ENCODE measurements at regions not wholly inside any gene's neighbourhood (a gene's known extent, or its start where the extent isn't known, plus 50 kb on each side); places are given as distances from the start of the nearest gene placed in this dataset.
"Not testable (repeated sequence)": the region's sequence is repeated elsewhere in the genome, so short reads cannot be mapped to it uniquely, and the experiment has no call there.

DNA sequence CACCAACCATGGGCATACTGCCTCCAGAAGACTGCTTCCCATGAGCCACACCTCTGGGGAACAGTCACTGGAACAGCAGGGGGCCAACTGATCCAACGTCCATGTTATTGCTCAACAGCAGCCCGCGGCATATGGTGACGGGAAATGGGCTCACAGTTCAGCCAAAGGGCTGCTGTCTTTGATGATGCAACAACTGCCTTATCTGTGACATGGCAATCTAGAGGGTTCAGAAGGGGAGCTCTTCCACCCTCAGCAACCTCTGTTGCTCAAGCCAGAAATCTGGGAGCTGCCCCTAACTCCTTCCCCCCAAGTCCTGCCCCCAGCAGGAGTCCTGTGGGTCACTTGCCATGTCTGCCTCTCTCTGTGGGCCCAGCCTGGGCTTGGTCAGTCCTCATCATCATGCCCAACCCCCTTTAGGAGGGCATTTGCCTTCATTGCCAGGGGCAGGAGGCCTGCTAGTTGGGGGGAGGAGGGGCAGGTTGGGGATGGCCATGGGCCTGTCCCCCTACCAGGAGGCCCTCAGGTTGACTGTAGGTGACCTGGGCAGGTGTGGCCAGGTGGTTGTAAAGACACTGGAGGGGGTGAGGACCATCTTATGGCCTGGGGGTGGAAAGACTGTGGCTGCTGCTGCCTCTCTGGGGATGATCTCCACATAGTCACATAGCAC is 212.9 kb downstream of the CYP26B1 start:
- DNase-seq = no peak

DNA sequence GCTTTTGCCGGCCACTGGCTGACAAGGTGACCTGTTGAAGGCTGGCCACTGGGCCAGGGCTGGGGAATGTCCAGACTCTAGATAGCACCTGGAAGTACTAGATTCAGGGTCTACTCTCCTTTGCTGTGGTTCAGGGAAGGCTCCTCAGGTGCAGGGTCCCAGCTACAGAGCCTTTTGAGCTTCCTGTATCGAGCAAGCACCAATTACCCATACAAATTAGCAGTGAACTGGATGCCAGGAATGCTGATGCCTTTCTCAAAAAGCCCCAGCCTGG is 213.4 kb downstream of the CYP26B1 start:
- DNase-seq = no peak

DNA sequence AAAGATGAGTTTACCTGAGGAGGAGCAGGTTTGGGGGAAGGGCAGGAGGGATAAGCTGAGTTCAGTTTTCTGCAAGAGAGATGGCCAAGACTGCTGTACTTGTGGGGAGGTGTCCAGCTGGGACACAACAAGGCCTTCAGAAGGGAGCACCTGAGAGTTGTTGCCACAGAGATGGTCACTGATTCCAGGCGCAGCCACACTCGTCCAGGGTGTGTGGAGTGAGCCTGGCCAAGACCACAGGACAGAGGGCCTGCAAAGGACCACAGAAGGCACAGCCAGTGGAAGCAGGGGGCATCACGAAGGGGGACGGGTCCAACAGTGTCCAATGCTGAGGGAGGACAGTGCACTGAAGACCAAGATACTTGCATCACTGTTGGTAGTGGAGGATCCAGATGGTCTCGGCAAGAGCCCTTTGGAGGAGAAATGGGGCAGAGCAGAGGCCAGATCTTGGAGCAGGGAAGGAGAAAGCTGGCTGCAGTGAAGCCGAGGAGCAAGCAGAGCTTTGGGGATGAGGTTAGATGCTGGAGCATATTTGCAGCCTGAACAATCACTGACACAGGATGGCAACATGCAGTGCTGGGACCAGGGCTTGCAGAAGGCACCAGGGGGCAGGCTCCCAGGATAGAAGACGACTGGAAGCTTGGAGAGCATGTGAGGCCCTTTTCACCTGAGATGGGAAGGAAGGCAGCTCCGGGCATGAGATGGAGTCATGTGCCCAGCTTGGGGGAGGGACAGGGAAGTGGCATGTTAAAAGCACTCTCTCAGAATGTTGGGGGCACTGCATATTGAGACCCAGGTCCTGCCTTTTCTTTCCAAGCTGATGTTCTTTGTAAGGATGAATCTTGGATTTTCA is 214.0 kb downstream of the CYP26B1 start:
- no peak for DNase-seq

DNA sequence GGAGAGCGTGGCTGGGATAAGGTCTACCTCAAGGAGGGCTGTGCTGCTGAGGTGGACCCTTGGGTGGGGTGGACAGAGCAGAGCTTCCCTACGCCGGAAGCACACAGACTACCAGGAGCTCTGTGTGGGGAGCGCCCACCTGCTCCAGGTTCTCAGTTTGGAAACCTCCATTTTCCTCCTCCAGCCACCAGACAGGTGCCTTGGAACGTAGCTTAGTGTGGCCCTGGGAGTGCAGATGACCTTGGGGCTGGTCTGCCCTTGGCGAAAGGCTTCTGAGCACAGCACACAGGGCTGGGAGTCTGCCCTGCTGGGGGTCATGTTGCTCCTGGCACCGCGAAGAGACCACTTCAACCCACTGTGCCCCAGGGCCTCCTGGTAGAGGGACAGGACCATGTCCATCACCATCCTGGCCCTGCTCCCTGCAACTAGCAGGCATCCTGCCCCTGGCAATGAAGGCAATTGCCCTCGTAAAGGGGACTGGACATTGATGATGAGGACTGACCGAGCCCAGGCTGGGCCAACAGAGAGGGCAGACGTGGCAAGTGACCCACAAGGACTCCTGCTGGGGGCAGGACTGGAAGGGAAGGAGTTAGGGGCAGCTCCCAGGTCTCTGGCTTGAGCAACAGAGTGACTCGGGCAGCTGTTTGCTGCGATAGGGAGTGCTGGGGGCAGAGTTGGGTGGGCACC is 214.7 kb downstream of the CYP26B1 start:
- no peak for DNase-seq

DNA sequence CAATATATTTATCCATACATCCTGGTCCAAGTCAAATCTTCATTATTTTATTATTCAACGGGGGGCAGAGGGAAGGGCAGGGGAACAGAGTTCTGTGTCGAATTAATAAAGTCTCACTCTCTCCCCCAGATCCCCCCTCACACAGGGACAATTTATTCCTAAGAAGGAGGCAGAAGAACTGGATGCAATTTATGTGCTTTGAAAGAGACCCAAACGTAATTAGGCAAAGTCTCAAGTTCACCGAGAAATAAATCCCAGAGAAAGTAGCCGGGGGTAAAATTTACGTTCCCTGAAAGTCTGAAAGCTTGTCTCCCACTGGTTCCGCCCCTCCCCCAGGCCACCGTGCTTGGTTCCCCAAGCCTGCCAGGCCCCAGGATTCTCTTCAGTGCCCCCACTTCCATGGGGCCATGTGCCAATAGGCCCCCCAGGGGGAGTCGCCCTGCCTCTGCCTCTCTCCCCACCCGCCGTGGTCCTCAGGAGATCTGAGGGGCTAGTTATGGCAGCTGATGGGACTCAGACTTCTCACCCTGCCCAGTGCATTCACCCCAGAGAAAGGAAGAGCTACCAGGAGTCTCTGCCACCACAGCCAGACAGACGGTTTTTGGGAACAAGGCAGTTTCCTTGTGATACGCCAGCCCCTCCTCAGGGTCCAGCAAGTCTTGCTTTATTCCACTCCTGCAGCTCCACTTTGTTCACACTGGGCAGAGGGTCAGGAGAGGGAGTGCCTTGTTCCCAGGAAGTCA is 215.5 kb downstream of the CYP26B1 start:
- DNase-seq = no peak

DNA sequence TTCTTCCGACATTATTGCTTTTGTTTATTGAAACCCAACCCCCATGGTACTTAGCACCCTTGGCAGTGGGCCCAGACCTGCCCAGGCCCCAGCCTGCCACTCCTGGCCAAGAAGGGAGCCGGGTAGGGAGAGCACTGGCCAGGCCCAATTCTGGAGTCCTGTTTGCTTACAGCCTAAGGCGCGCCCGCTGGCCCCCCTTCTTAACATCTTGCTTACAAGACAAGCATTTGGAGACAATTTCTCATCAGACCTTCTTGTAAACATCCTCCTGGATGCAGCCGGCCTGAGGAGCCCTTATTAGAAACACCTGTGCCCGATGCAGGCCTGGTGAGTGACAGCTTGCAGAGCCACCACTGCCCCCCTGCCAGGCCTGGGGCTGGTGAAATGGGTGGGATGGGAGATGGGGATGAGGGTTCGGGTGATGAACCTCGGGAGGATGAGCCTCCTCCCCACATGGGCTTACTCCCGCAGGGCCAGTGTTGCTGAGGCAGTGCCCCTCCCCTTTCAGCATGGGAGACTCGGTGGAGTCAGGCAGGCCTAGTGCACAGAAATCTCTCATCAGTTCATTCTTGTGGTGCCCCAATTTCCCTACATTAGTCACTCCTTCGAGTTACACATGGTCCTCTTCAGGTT is 217.5 kb downstream of the CYP26B1 start:
- DNase-seq = no peak

DNA sequence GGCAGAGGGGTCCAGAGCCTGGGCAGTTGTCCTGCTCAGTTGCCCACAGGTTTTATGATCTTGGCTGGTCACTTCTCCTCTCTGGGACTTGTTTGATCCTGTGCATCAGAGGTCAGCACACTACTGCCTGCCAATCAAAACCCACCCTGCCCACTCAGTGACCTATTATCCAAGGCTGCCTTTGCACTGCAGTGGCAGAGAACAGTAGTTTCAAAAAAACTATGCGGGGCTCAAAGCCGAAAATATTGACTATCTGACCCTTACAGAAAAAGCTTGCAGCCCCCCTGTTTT is 218.2 kb downstream of the CYP26B1 start:
- DNase-seq = no peak

DNA sequence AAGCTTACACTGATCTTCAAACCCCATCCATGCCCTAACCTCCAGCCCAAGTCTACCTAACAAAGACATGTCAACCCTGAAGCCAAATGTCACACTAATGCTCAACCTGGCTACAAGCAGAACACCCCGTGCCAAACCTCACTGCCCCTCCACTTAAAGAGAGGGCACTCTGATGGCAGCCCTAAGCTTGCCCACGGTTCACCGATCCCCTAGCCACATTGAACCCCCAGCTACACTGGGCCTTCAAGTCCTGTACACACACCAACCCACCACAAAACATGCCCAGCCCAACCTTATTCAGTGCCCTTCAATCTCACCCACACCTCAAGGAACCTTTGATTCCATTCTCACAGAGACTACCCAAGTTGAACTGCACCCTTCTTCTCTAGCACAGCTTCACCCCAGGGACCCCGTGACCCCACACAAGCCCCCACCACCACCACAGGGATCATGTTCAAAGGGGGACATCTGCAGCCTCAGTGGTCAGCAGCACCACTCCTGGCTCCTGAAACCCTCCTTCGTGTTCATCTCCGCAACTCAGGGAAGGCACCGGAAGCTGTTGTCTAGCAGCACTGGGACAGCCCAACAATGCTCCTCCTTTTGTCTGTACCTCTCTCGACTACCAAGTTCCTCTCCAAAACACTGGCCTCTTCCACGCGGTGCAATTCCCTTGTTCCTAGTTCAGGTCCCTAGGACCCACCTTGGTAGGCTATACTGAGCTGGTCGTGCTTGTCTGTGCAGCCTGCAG is 218.8 kb downstream of the CYP26B1 start:
- DNase-seq = no peak

DNA sequence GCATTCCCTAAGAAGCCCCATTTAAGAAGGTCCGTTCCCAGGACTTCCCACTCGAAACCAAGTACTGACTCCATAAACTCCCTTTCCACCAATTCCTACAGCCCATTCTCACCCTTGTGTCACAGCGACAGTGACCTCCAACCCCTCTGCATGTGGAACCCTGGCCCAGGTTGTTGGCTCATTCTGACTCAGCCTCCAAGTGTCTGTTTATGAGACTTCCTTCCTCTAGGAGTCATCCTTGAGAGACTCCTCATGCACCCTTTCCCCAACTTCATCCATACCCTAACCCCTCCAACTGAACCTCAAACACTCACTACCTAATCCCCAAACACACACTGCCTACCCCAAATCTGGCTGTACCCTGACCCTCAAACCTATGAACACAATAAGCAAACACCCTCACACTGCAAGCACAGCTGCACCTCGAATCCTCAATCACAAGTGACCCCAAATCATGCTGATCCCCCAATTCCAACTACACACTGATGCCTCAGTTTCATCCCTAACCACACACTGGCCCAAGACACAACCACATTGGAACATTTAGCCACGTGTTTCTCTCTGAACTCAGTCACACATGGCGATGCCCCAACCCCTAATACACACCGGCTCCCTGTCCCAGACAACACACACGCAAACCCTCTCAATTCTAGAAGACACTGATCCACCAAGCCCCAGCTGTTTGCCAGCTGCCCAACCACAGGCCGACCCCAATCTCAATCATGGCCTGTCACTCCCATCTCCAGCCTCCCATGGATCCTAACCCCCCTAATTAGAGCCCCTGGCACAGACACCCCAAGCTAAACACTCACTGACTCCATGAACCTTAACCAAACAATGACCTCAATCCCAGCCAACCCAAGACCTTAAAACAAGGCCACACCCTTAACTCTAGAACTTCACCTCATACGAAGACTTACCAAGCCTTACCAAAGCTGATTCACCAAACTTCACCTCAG is 219.6 kb downstream of the CYP26B1 start:
- no peak for DNase-seq

DNA sequence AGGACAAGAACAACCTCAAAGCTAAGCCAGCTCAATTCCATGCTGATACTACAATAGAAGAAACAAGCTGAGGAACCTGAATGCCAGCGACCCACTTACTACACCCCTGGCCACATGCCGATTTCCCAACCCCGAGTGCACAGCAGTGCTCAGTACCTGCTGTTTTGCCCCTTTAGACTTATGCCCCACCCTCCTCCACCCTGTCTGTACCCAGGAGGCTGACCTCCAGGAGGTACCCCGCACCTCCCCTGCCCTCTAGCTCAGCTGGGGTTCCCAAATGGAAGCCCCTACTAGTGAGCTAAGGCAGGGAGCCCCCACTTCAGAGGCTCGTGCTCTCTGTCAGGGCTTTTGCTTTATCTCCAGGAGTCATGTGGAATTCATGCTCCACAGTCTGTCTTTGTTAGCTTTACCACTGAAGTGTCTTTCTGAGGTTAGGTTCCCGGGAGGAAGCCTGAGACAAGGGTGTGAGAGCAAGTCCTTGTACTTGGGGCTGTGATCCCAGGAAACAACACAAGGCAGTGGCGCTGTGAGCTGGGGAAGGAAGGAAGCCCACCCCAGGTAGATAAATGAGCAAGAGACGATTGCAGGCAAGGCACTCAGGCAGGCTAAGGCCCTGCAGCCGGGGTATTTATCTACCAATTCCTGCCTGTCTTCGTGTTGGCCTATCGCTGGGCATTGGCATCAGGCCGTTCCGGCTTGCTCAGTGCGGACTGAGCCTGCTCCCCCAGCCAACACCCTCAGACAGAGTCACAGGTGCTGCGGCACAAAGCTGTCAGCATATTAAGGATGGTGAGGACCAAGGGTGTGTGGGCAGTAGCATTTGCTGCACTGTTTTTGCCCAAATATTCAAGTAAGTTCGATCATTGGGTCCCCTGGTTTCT is 220.5 kb downstream of the CYP26B1 start:
- DNase-seq = no peak

DNA sequence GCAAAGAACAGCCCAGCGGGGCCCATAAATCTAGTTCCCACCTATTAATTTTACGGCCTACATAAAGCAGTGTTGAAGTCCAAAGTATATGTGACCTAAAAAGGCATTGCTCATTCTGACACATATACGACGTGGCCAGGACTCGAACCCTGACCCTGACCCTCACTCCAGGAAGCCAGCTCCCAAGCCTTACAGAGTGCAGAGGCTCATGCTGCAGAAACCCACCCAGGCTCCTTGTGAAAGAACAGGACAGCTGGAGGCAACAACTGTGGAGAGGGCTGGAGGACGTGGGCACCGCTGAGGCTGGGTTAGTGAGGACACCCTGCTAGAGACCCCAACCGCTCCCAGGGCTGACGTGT is 221.6 kb downstream of the CYP26B1 start:
- no peak for DNase-seq

DNA sequence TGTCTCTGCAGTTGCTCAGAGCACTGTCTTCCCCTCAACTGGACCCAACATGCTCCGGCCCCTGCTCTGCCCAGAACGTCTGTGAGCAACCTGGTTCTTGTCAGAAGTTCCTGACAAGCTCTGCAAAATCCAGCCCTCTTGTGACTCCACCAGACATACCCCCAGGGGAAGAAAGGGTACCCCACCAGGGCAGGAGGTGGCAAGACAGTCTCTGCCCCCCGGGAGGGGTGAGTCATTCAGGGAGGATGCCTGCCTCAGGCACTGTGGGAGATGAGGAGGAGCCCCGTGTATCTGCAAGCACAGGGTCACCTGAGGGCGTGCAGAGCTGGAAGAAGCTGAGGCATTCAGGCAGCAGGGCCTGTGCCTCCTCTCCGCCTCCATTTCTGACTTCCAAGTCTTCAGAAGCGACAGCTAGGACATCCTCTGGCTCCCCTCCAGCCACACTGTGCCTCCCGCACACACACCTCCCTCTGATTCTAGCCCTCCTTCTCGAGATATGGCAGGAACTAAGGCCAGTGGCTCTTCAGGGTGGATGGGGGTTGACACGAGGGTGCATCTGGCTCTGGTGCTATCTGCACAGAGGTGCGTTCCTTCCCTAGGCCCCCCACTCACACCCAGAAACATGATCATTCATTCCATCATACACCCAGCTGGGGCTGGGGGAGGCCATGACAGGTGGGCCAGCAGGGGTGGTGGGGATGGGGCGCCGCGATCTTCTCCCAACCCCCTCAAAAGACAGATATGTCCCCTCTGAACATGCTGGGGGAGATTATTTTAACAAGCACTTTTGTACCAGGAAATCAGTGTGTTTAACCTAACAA is 222.2 kb downstream of the CYP26B1 start:
- no peak for DNase-seq

DNA sequence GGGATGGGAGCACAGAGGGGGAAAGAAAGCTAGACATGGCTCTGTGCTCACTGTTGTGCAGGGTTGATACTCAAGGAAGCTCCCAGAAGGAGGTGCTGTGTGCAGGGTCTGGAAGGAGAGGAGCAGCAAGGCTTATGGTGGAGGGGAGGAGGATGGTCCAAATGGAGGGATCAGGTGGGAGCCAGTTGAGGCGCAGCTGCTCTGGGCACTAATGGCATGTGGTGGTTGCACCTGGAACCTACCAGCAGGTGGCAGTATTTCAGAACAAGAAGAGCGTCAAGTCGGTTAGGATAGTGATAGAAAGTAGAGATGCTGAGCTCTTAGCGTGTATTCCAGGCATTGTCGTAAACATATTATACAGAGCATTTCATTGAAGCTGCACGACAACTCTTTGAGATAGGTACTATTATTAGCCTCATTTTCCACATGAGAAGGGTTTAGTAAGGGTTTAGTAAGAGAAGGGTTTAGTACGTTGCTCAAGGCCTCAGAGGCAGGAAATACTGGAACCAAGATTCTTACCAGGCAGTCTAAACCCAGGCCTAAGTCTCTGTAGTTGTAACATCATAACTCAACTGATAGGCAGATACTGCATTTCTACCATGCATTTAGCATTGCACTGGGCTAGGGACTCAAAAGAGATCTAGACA is 223.7 kb downstream of the CYP26B1 start:
- DNase-seq = peak; percentile 58 to 66

DNA sequence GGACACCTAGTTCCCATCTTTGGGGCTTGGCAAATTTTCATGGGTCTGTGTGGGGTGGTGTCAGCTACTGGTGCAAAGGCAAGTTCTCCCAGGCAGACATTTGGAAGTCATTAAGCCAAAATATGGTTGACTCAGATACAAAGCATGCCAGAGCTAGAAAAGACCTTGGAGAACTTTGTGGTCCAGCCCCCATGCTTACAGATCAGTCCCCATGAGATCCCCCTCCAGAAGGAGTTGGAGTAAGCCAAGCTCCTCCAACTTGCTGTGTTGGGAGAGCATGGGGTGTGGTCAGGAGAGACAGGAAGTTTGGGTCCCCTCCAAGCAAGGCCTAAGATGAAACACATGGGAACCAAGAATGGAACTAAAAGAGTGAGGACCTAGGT is 224.5 kb downstream of the CYP26B1 start:
- no peak for DNase-seq

DNA sequence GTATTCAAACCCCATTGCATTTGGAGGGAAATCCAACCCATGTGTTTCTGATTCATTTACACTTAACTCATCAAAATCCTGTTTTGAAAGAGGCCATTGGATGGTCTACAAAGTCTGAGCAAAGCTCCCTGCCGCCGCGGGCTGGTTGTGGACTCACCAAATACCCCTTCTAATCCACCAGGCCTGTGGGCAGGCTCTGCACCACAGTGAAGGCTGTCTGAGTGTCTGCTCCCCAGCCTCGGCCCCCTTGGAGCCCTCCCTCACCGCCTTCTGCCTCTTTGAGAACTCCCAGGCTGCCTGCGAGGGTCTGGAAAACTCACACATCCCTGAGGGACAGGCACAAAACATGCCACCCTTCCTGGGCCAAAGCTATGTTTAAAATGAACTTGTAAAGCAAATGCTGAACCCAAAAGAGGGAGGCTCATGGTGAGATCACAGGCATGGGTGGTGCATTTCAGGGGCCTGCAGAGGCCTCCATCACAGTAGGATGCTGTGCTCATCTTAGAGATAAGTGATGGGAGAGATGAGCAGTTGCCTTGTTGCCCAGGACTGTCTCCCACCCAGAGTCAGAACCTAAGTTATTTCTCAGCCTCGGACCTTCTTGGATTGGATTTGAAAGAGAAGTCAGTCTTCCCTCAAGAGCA is 225.0 kb downstream of the CYP26B1 start:
- DNase-seq = no peak

DNA sequence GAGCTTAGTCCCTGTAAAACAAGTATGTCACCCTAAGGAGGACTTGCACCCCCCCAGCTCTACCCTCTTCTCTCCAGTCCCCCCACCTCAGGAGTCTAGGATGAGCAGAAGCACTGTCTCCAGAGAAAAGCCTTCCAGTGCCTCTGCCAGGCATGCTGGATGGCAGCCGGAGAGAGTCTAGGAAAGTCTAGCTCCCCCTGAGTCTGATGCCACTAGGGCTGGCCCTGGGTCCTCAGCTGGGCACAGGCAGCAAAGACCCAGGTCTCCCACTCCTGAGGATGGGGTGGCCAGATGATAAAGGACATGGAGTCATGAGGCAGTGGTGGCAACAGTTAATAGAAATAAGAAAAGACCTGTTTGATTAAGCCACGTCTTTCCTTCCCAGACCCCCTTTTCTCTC is 225.6 kb downstream of the CYP26B1 start:
- DNase-seq = no peak

DNA sequence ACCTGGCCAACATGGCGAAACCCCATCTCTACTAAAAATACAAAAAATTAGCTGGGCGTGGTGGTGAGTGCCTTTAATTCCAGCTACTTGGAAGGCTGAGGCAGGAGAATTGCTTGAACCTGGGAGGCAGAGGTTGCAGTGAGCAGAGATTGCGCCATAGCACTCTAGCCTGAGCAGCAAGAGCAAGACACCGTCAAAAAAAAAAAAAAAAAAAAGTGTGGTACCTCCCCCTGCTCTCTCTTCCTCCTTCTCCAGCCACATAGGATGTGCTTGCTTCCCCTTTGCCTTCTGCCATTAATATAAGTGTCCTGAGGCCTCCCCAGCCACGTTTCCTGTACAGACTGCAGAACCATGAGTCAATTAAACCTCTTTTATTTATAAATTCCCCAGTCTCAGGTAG is 226.8 kb downstream of the CYP26B1 start:
- not testable (repeated sequence) for DNase-seq

DNA sequence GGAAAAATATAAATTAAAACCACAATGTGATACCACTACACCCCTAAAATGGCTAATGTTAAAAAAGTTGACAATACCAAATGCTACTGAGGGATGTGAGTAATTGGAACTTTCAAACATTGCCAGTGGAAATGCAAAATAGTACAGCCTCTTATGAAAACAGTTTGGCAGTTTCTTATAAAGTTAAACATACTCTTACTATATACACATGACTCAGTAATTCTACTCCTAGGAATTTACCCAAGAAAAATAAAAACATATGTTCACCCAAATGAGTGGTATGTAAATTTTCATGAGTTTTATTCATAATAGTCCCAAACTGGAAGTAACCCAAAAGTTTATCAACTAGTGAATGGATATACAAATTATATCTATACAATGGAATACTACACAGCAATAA is 228.0 kb downstream of the CYP26B1 start:
- DNase-seq = no peak
